HepG2 (cell line): ENCODE measurements at regions not wholly inside any gene's neighbourhood (a gene's known extent, or its start where the extent isn't known, plus 50 kb on each side); places are given as distances from the start of the nearest gene placed in this dataset.
A peak's percentile ranks its signal among the peaks of the same experiment; 100 is the strongest.

Source experiments
- ARID4A ChIP-seq: sonication (generic); formaldehyde crosslinking; IDR thresholded peaks from 2 replicates; pipeline ENCODE4 v1.5.0; 2020; ENCODE audit warnings: mild to moderate bottlenecking, missing genetic modification reagents, borderline replicate concordance
- ATF2 ChIP-seq: sonication (generic); formaldehyde crosslinking; IDR thresholded peaks from 2 replicates; pipeline ENCODE4 v1.4.0; 2020; ENCODE audit warnings: missing genetic modification reagents
- ATRX ChIP-seq: sonication (generic); formaldehyde crosslinking; IDR thresholded peaks from 2 replicates; pipeline ENCODE4 v1.4.0; 2020; ENCODE audit warnings: missing genetic modification reagents, borderline replicate concordance
- CBFB ChIP-seq: sonication (generic); formaldehyde crosslinking; IDR thresholded peaks from 2 replicates; pipeline ENCODE4 v1.4.0; 2020; ENCODE audit warnings: missing genetic modification reagents
- CREM ChIP-seq, 2 experiments: sonication (generic) in 1 of 2; formaldehyde crosslinking in 1 of 2; IDR thresholded peaks; 2 replicates each; pipeline versions ENCODE4 v1.4.0 to v1.6.1; 2016 to 2020; ENCODE audit warnings: antibody characterized with exemption in 1 of 2, mild to moderate bottlenecking in 1 of 2, missing genetic modification reagents in 1 of 2
- E2F2 ChIP-seq: sonication (generic); formaldehyde crosslinking; IDR thresholded peaks from 2 replicates; pipeline ENCODE4 v1.4.0; 2020; ENCODE audit warnings: missing genetic modification reagents, borderline replicate concordance
- GFI1 ChIP-seq: sonication (generic); formaldehyde crosslinking; IDR thresholded peaks from 2 replicates; pipeline ENCODE4 v1.5.0; 2020; ENCODE audit warnings: missing genetic modification reagents, mild to moderate bottlenecking, borderline replicate concordance
- GLMP ChIP-seq: sonication (generic); formaldehyde crosslinking; IDR thresholded peaks from 2 replicates; pipeline ENCODE4 v1.9.0; 2021; ENCODE audit warnings: missing genetic modification reagents, mild to moderate bottlenecking, borderline replicate concordance
- HNF4A ChIP-seq: sonication (generic); formaldehyde crosslinking; IDR thresholded peaks from 2 replicates; pipeline ENCODE4 v1.4.0; 2020; ENCODE audit warnings: missing genetic modification reagents
- PHB2 ChIP-seq: fragments of 450-650 bp; IDR thresholded peaks from 2 replicates; pipeline ENCODE4 v1.6.1; 2018; ENCODE audit not compliant: partially characterized antibody
- POLR2AphosphoS5 ChIP-seq: IDR thresholded peaks from 2 replicates; pipeline ENCODE4 v1.6.1; 2012; ENCODE audit warnings: low read depth, low read length
- RCOR2 ChIP-seq: IDR thresholded peaks from 2 replicates; pipeline ENCODE4 v1.6.1; 2016; ENCODE audit warnings: missing biosample characterization, missing genetic modification reagents
- TGIF2 ChIP-seq: IDR thresholded peaks from 2 replicates; pipeline ENCODE4 v1.6.1; 2016; ENCODE audit warnings: control low read depth, missing compliant biosample characterization
- ZNF281 ChIP-seq: sonication (generic); formaldehyde crosslinking; IDR thresholded peaks from 2 replicates; pipeline ENCODE4 v1.4.0; 2020; ENCODE audit warnings: missing genetic modification reagents, borderline replicate concordance
- ZNF33A ChIP-seq: sonication (generic); formaldehyde crosslinking; IDR thresholded peaks from 2 replicates; pipeline ENCODE4 v1.5.1; 2020; ENCODE audit warnings: missing genetic modification reagents, mild to moderate bottlenecking, moderate library complexity, borderline replicate concordance
- ZNF776 ChIP-seq: sonication (generic); formaldehyde crosslinking; IDR thresholded peaks from 2 replicates; pipeline ENCODE4 v1.4.0; 2020; ENCODE audit warnings: mild to moderate bottlenecking, missing genetic modification reagents
- ZNF777 ChIP-seq: sonication (generic); formaldehyde crosslinking; IDR thresholded peaks from 2 replicates; pipeline ENCODE4 v1.4.0; 2020; ENCODE audit warnings: missing genetic modification reagents

- TF ChIP-seq ARID4A (CRISPR knock-in tag) (no peak; the same call in 1 of the 2 replicates), ATF2 (CRISPR knock-in tag) (0 out of 2 replicates have a peak, but pooled peaks have one; percentile 22), CREM (IDR thresholded peaks at IDR 0.05) (peak; percentile 40; the same call in 1 of the 2 replicates), CREM (CRISPR knock-in tag; IDR thresholded peaks at IDR 0.05) (no peak), GLMP (CRISPR knock-in tag) (no peak), GFI1 (CRISPR knock-in tag) (peak; percentile 82), TGIF2 (CRISPR knock-in tag) (no peak), HNF4A (CRISPR knock-in tag) (peak; percentile 71), ZNF776 (CRISPR knock-in tag) (no peak), PHB2 (no peak), CBFB (CRISPR knock-in tag) (peak; percentile 92), ZNF777 (CRISPR knock-in tag) (no peak), POLR2AphosphoS5 (no peak), ZNF281 (CRISPR knock-in tag) (no peak), ZNF33A (CRISPR knock-in tag) (no peak), RCOR2 (CRISPR knock-in tag) (peak; percentile 51; the same call in 1 of the 2 replicates), ATRX (no peak), E2F2 (no peak)
Observed at GRCh38 chrX:9267415-9267814, 197.4 kb upstream of the TBL1X start (continued).
